B cell (primary cell): ENCODE measurements at regions not wholly inside any gene's neighbourhood (a gene's known extent, or its start where the extent isn't known, plus 50 kb on each side); places are given as distances from the start of the nearest gene placed in this dataset.

Experiments used
- EZH2 ChIP-seq: IDR thresholded peaks from 2 replicates; pipeline ENCODE4 v1.6.1; 2012; ENCODE audit warnings: borderline replicate concordance, low read depth, mild to moderate bottlenecking, moderate library complexity, low read length; ENCODE audit not compliant: insufficient read depth, poor library complexity, severe bottlenecking
- TF ChIP-seq, protein P1 (sequence below): fragments of 200-600 bp; IDR thresholded peaks from one replicate; pipeline ENCODE4 v1.8.0; 2022; ENCODE audit warnings: antibody characterized with exemption, mild to moderate bottlenecking

GRCh38 chr20:46805836-46806235 is 88.8 kb upstream of the EYA2 start:
- TF ChIP-seq, protein P1, sequence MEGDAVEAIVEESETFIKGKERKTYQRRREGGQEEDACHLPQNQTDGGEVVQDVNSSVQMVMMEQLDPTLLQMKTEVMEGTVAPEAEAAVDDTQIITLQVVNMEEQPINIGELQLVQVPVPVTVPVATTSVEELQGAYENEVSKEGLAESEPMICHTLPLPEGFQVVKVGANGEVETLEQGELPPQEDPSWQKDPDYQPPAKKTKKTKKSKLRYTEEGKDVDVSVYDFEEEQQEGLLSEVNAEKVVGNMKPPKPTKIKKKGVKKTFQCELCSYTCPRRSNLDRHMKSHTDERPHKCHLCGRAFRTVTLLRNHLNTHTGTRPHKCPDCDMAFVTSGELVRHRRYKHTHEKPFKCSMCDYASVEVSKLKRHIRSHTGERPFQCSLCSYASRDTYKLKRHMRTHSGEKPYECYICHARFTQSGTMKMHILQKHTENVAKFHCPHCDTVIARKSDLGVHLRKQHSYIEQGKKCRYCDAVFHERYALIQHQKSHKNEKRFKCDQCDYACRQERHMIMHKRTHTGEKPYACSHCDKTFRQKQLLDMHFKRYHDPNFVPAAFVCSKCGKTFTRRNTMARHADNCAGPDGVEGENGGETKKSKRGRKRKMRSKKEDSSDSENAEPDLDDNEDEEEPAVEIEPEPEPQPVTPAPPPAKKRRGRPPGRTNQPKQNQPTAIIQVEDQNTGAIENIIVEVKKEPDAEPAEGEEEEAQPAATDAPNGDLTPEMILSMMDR, result no peak
- no peak for TF ChIP-seq EZH2
